Prostate gland (tissue), 2 donors: ENCODE measurements at regions not wholly inside any gene's neighbourhood (a gene's known extent, or its start where the extent isn't known, plus 50 kb on each side); places are given as distances from the start of the nearest gene placed in this dataset.

ENCODE experiments used
- CTCF ChIP-seq, 4 experiments: fragments of 200-600 bp in 2 of 4; fragments of 450-650 bp in 2 of 4; sonication (generic) in 2 of 4; IDR thresholded peaks; 1 replicate in 3 of 4; 2 replicates in 1 of 4; pipeline ENCODE4 v1.5.1; 2016 to 2019; ENCODE audit warnings: antibody characterized with exemption in 4 of 4, mild to moderate bottlenecking in 2 of 4, moderate library complexity in 2 of 4
- POLR2A ChIP-seq: fragments of 450-650 bp; IDR thresholded peaks from one replicate; pipeline ENCODE4 v1.6.1; 2016; ENCODE audit warnings: antibody characterized with exemption, mild to moderate bottlenecking

- TF ChIP-seq CTCF (IDR thresholded peaks at IDR 0.05) (no peak), POLR2A (no peak)
Observed at GRCh38 chr10:3976718-3977117, 191.7 kb upstream of the KLF6 start.
